ENCODE measurements at regions not wholly inside any gene's neighbourhood (a gene's known extent, or its start where the extent isn't known, plus 50 kb on each side); places are given as distances from the start of the nearest gene placed in this dataset.
"Not testable (repeated sequence)": the region's sequence is repeated elsewhere in the genome, so short reads cannot be mapped to it uniquely, and the experiment has no call there.

DNA sequence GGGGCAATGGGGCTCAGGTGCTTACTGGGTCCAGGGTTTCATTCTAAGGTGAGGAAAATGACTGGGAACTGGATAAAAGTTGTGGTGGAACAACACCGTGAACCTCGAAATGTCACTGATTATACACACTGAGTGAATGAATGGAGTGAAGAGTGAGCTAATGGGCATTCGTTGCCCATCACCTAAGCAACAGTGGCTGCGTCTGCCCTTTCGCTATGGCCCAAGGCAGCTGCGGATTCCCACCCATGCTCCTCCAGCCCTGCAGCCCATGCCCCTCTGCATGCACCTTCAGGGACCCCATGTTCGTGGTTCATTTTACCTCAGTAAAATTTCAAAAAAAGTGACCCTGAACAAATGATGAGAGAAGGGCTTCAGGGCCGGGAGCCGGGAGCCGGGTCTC is 196.3 kb downstream of the CTTN start:
- no peak for DNase-seq (ENCODE audit: low read depth)
- H3K4me3 ChIP-seq (ENCODE audit: low read length), result no peak overlapping the region
- TF ChIP-seq, protein P1, sequence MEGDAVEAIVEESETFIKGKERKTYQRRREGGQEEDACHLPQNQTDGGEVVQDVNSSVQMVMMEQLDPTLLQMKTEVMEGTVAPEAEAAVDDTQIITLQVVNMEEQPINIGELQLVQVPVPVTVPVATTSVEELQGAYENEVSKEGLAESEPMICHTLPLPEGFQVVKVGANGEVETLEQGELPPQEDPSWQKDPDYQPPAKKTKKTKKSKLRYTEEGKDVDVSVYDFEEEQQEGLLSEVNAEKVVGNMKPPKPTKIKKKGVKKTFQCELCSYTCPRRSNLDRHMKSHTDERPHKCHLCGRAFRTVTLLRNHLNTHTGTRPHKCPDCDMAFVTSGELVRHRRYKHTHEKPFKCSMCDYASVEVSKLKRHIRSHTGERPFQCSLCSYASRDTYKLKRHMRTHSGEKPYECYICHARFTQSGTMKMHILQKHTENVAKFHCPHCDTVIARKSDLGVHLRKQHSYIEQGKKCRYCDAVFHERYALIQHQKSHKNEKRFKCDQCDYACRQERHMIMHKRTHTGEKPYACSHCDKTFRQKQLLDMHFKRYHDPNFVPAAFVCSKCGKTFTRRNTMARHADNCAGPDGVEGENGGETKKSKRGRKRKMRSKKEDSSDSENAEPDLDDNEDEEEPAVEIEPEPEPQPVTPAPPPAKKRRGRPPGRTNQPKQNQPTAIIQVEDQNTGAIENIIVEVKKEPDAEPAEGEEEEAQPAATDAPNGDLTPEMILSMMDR (conservative IDR thresholded peaks at IDR 0.05; ENCODE audit: low read length), result no peak

DNA sequence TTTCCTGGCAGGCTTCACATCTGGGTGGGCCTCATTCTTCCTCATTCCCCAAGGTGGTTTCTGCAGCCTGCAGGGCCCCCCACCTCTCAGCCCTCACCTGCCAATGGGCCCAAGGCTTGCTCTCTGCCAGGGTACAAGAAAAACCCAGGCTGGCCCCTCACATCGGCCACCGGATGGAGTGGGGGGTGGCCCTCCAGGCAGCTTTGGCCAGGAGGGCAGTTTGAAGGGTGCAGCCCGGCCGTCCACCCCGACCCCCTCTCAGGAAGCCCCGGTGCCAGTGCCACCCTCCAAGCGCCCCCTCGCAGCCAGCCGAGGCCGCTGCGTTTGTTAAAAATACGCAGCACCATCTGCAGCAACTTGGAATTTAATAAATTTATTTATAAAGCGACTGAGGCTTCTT is 196.7 kb downstream of the CTTN start:
- no peak for DNase-seq (ENCODE audit: low read depth)
- no peak overlapping the region for H3K4me3 ChIP-seq (ENCODE audit: low read length)
- TF ChIP-seq, protein P1 (conservative IDR thresholded peaks at IDR 0.05; ENCODE audit: low read length), result no peak

DNA sequence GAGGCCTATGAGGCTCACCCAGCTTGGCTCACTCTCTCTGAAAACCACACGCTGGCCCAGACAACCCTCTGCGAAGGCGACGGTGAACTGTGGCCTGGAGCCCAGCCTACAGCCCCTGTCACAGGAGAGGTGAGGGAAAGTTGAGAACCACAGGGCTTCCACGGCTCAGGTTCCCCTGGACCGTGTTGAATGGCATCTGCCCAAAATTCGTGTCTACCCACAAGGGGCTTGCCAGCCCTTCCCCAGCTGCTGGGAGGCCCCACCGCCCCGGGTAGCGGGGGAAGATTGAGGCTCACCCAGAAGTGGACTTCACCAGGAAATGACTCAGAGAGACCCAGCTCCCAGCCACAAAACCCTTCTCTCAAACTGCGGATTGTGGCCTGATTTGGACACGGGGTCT is 197.1 kb downstream of the CTTN start:
- no peak overlapping the region for H3K4me3 ChIP-seq (ENCODE audit: low read length)
- DNase-seq (ENCODE audit: low read depth), result no peak
- TF ChIP-seq, protein P1 (conservative IDR thresholded peaks at IDR 0.05; ENCODE audit: low read length), result no peak

DNA sequence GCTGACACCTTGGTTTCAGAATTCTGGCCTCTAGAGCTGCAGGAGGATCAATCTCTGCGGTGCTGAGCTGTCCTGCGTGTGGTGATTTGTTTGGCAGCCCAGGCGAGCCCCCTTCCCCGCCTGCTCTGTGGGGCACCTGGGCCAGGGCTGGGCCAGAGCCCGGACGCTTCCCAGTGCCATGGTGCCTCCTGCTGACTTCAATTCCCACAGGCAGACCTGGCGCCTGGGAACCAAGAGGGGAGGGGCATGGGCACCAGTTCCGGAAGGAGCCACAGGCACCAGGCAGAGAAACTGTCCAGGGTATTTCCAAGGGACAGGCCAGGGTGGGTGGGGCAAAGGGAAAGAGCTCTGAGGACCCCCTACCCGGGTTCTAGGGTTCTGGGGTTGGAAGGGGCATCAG is 197.8 kb downstream of the CTTN start:
- TF ChIP-seq, protein P1 (conservative IDR thresholded peaks at IDR 0.05; ENCODE audit: low read length), result no peak
- no peak overlapping the region for H3K4me3 ChIP-seq (ENCODE audit: low read length)
- DNase-seq (ENCODE audit: low read depth), result no peak

DNA sequence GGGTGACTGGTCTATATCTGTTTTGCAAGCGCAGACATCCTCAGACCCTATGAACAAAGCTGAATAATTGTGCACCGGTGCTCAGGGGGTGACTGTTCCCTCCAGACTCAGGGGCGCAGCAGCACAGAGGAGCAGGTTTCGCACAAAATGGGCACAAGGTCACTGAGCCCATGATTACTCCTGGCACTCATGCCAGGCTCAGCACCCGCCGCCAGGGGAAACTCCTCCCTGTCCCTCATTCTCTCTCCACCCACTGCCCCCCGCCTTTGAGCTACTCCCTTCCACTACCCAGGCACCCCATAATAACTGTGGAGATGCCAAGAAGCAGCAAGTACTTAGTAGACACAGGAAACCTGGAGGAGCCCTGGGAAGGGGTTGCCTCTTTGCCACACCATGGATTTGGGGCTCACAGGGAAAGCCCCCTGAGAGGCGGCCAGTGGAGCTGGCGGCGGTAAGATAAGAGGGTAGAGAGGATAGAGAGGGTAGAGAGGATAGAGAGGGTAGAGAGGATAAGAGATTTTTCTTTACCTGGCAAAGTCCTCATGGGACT is 198.8 kb downstream of the CTTN start:
- DNase-seq (ENCODE audit: low read depth), result no peak
- TF ChIP-seq, protein P1 (conservative IDR thresholded peaks at IDR 0.05; ENCODE audit: low read length), result no peak
- H3K4me3 ChIP-seq (ENCODE audit: low read length), result no peak overlapping the region

DNA sequence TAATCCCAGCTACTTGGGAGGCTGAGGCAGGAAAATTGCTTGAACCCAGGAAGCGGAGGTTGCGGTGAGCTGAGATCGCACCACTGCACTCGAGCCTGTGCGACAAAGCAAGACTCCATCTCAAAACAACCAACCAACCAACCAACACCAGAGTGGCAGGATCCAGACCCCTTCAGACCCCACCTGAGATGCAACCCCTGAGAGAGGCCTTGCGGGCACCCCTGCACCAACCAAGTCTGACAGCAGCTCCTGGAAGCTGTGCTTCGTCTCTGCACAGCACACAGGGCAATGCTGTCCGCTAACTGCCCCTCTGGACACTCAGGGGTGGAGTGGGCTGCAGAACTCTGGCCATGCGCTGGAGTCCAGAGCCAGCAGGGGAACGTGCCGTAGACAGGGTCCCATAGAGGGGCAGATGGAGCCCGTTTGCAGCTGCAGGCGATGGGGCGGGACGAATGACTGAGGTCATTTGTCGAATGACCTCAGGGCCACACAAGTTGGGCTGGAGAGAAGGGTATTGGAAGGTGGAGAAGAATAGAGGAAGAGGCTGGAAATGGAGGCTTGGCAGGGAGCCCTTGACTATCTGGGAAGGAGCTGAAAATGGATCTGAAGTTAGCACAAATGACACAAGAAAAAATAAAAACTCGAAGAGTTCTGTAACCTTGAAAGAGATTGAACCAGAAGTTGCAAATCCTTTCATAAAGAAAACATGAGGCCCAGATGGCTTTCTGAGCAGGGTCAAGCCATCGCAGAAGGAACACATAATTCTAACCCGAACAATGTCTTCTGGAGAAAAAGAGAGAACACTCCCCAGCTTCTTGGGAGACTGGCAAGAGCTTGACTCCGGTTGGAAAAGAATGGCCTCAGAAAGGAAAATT is 199.7 kb downstream of the CTTN start:
- TF ChIP-seq, protein P1 (conservative IDR thresholded peaks at IDR 0.05; ENCODE audit: low read length), result no peak
- H3K4me3 ChIP-seq (ENCODE audit: low read length), result no peak overlapping the region
- no peak for DNase-seq (ENCODE audit: low read depth)

DNA sequence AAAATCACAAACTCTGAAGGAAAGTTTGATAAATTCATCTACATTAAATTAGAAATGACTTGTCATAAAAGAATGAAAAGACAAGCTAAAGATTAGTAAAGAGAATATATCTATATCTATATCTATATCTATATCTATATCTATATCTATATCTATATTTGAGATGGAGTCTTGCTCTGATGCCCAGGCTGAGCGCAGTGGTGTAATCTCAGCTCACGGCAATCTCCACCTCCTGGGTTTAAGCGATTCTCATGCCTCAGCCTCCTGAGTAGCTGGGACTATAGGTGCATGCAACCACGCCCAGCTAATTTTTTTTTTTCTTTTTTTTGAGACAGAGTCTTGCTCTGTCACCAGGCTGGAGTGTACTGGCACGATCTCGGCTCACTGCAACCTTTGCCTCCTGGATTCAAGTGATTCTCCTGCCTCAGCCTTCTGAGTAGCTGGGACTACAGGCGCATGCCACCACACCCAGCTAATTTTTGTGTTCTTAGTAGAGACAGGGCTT is 202.6 kb downstream of the CTTN start:
- DNase-seq (ENCODE audit: low read depth); H3K4me3 ChIP-seq (ENCODE audit: low read length): not testable (repeated sequence)
